MG63 (cell line): ENCODE measurements at regions not wholly inside any gene's neighbourhood (a gene's known extent, or its start where the extent isn't known, plus 50 kb on each side); places are given as distances from the start of the nearest gene placed in this dataset.
"Not testable (repeated sequence)": the region's sequence is repeated elsewhere in the genome, so short reads cannot be mapped to it uniquely, and the experiment has no call there.

Experiments
- DNase-seq: peaks from one replicate; pipeline ENCODE4 v3.0.0-alpha.2; 2020
- H3K27me3 ChIP-seq: fragments of 250-450 bp; sonication (Bioruptor Pico); 2 replicates; pipeline ENCODE4 v1.5.1; 2020; ENCODE audit warnings: mild to moderate bottlenecking, moderate library complexity
- H3K36me3 ChIP-seq: fragments of 250-450 bp; sonication (Bioruptor Pico); 2 replicates; pipeline ENCODE4 v1.5.1; 2020; ENCODE audit warnings: mild to moderate bottlenecking, moderate library complexity
- H3K4me3 ChIP-seq: fragments of 250-450 bp; sonication (Bioruptor Pico); 2 replicates; pipeline ENCODE4 v1.5.1; 2020; ENCODE audit warnings: mild to moderate bottlenecking, moderate library complexity
- H3K9me3 ChIP-seq: fragments of 250-450 bp; sonication (Bioruptor Pico); 2 replicates; pipeline ENCODE4 v1.5.1; 2020; ENCODE audit warnings: mild to moderate bottlenecking, moderate library complexity

GRCh38 chr2:195342061-195342460 is 315.0 kb upstream of the SLC39A10 start:
- Histone ChIP-seq H3K27me3 (no peaks in the 10 kb centered on the region), H3K9me3 (no peaks in the 10 kb centered on the region), H3K36me3 (no peaks in the 10 kb centered on the region), H3K4me3 (no peak overlapping the region)
- DNase-seq: no peak

GRCh38 chr2:195338856-195339255 is 318.2 kb upstream of the SLC39A10 start:
- Histone ChIP-seq H3K9me3 (no peaks in the 10 kb centered on the region), H3K27me3 (no peaks in the 10 kb centered on the region), H3K4me3 (no peak overlapping the region), H3K36me3 (no peaks in the 10 kb centered on the region)
- DNase-seq: no peak

- Histone ChIP-seq H3K4me3 (no peak overlapping the region), H3K9me3 (no peaks in the 10 kb centered on the region), H3K36me3 (no peaks in the 10 kb centered on the region), H3K27me3 (no peaks in the 10 kb centered on the region)
- no peak for DNase-seq
Observed at GRCh38 chr2:195337597-195337996, 319.4 kb upstream of the SLC39A10 start.

GRCh38 chr2:195333869-195334268 is 323.2 kb upstream of the SLC39A10 start:
- Histone ChIP-seq H3K27me3 (no peaks in the 10 kb centered on the region), H3K4me3 (no peak overlapping the region), H3K36me3 (no peaks in the 10 kb centered on the region), H3K9me3 (no peaks in the 10 kb centered on the region)
- no peak for DNase-seq

- H3K27me3 ChIP-seq: no peaks in the 10 kb centered on the region
- H3K9me3 ChIP-seq: no peaks in the 10 kb centered on the region
- no peak for DNase-seq
- no peaks in the 10 kb centered on the region for H3K36me3 ChIP-seq
- H3K4me3 ChIP-seq: no peak overlapping the region
Observed at GRCh38 chr2:195331966-195332365, 325.1 kb upstream of the SLC39A10 start.

- H3K27me3 ChIP-seq: no peaks in the 10 kb centered on the region
- H3K4me3 ChIP-seq: no peak overlapping the region
- H3K36me3 ChIP-seq: no peaks in the 10 kb centered on the region
- DNase-seq: no peak
- H3K9me3 ChIP-seq: no peaks in the 10 kb centered on the region
Observed at GRCh38 chr2:195331129-195331528, 325.9 kb upstream of the SLC39A10 start.

GRCh38 chr2:195330513-195330956 is 326.5 kb upstream of the SLC39A10 start:
- Histone ChIP-seq H3K4me3 (no peak overlapping the region), H3K36me3 (no peaks in the 10 kb centered on the region), H3K27me3 (no peaks in the 10 kb centered on the region), H3K9me3 (no peaks in the 10 kb centered on the region)
- DNase-seq: no peak

- not testable (repeated sequence) for H3K36me3 ChIP-seq, H3K9me3 ChIP-seq, DNase-seq, H3K27me3 ChIP-seq, H3K4me3 ChIP-seq
Observed at GRCh38 chr2:195329784-195330183, 327.2 kb upstream of the SLC39A10 start.

GRCh38 chr2:195326537-195326936 is 330.5 kb upstream of the SLC39A10 start:
- H3K36me3 ChIP-seq: no peaks in the 10 kb centered on the region
- no peaks in the 10 kb centered on the region for H3K27me3 ChIP-seq
- no peak for DNase-seq
- H3K9me3 ChIP-seq: peaks cover 2% of the 10 kb centered on the region; the same call in 1 of the 2 replicates
- no peak overlapping the region for H3K4me3 ChIP-seq

- Histone ChIP-seq H3K9me3 (peaks cover 2% of the 10 kb centered on the region; the same call in 1 of the 2 replicates), H3K36me3 (no peaks in the 10 kb centered on the region), H3K4me3 (no peak overlapping the region), H3K27me3 (no peaks in the 10 kb centered on the region)
- DNase-seq: no peak
Observed at GRCh38 chr2:195322324-195322723, 334.7 kb upstream of the SLC39A10 start.

- H3K9me3 ChIP-seq: peaks cover 2% of the 10 kb centered on the region; the same call in 1 of the 2 replicates
- DNase-seq: no peak
- H3K36me3 ChIP-seq: no peaks in the 10 kb centered on the region
- H3K4me3 ChIP-seq: no peak overlapping the region
- no peaks in the 10 kb centered on the region for H3K27me3 ChIP-seq
Observed at GRCh38 chr2:195320413-195320973, 336.5 kb upstream of the SLC39A10 start.

- H3K4me3 ChIP-seq: no peak overlapping the region
- H3K36me3 ChIP-seq: no peaks in the 10 kb centered on the region
- DNase-seq: no peak
- H3K27me3 ChIP-seq: no peaks in the 10 kb centered on the region
- H3K9me3 ChIP-seq: peaks cover 2% of the 10 kb centered on the region; the same call in 1 of the 2 replicates
Observed at GRCh38 chr2:195319548-195320412, 337.2 kb upstream of the SLC39A10 start.

- peaks cover 2% of the 10 kb centered on the region; the same call in 1 of the 2 replicates for H3K9me3 ChIP-seq
- no peaks in the 10 kb centered on the region for H3K27me3 ChIP-seq
- H3K4me3 ChIP-seq: no peak overlapping the region
- H3K36me3 ChIP-seq: no peaks in the 10 kb centered on the region
- DNase-seq: no peak
Observed at GRCh38 chr2:195319112-195319460, 337.9 kb upstream of the SLC39A10 start.

GRCh38 chr2:195318440-195319111 is 338.4 kb upstream of the SLC39A10 start:
- Histone ChIP-seq H3K27me3 (no peaks in the 10 kb centered on the region), H3K9me3 (peaks cover under 1% of the 10 kb centered on the region; the same call in 1 of the 2 replicates), H3K4me3 (no peak overlapping the region), H3K36me3 (no peaks in the 10 kb centered on the region)
- DNase-seq: no peak

- no peak for DNase-seq
- Histone ChIP-seq H3K36me3 (no peaks in the 10 kb centered on the region), H3K27me3 (no peaks in the 10 kb centered on the region), H3K4me3 (no peak overlapping the region), H3K9me3 (no peaks in the 10 kb centered on the region)
Observed at GRCh38 chr2:195317550-195317949, 339.5 kb upstream of the SLC39A10 start.

- Histone ChIP-seq H3K27me3 (no peaks in the 10 kb centered on the region), H3K9me3 (no peaks in the 10 kb centered on the region), H3K4me3 (no peak overlapping the region), H3K36me3 (no peaks in the 10 kb centered on the region)
- no peak for DNase-seq
Observed at GRCh38 chr2:195316486-195316885, 340.5 kb upstream of the SLC39A10 start.

GRCh38 chr2:195313962-195314361 is 343.1 kb upstream of the SLC39A10 start:
- Histone ChIP-seq H3K9me3 (no peaks in the 10 kb centered on the region), H3K36me3 (no peaks in the 10 kb centered on the region), H3K27me3 (no peaks in the 10 kb centered on the region), H3K4me3 (no peak overlapping the region)
- DNase-seq: no peak
